Gastroesophageal sphincter (tissue), 3 donors: ENCODE measurements at regions not wholly inside any gene's neighbourhood (a gene's known extent, or its start where the extent isn't known, plus 50 kb on each side); places are given as distances from the start of the nearest gene placed in this dataset.
"Not testable (repeated sequence)": the region's sequence is repeated elsewhere in the genome, so short reads cannot be mapped to it uniquely, and the experiment has no call there.

ENCODE experiments used
- POLR2A ChIP-seq, 2 donors: fragments of 450-650 bp; IDR thresholded peaks; one replicate each; pipeline ENCODE4 v1.6.1; 2017; ENCODE audit warnings: antibody characterized with exemption in 2 of 2, mild to moderate bottlenecking in 2 of 2, moderate library complexity in 1 of 2
- POLR2AphosphoS5 ChIP-seq: sonication (generic); formaldehyde crosslinking; IDR thresholded peaks from one replicate; pipeline ENCODE4 v1.6.1; 2017; ENCODE audit warnings: antibody characterized with exemption
- TF ChIP-seq, protein P1 (sequence below), 4 experiments: fragments of 200-600 bp in 2 of 4; fragments of 450-650 bp in 2 of 4; sonication (generic) in 1 of 4; IDR thresholded peaks; one replicate each; pipeline ENCODE4 v1.5.1; 2017 to 2019; ENCODE audit warnings: antibody characterized with exemption in 4 of 4, mild to moderate bottlenecking in 2 of 4, moderate library complexity in 2 of 4

DNA sequence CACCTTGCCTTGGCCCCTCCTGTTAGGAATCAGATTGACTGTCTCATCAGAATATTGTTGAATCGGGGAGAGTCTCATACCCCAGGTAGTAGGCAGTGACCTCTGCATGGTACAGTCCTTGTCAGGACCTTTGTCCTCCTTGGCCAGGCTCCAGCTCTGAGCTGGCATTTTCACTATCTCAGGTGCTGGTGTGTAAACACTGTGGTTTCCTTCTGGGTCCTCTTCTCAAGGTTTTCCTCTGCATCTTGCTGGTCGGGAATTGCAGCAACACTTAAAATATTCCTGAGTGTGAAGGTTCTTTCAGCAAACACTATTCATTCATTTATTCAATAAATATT, 69.7 kb upstream of the TAMM41 start:
- TF ChIP-seq, protein P1, sequence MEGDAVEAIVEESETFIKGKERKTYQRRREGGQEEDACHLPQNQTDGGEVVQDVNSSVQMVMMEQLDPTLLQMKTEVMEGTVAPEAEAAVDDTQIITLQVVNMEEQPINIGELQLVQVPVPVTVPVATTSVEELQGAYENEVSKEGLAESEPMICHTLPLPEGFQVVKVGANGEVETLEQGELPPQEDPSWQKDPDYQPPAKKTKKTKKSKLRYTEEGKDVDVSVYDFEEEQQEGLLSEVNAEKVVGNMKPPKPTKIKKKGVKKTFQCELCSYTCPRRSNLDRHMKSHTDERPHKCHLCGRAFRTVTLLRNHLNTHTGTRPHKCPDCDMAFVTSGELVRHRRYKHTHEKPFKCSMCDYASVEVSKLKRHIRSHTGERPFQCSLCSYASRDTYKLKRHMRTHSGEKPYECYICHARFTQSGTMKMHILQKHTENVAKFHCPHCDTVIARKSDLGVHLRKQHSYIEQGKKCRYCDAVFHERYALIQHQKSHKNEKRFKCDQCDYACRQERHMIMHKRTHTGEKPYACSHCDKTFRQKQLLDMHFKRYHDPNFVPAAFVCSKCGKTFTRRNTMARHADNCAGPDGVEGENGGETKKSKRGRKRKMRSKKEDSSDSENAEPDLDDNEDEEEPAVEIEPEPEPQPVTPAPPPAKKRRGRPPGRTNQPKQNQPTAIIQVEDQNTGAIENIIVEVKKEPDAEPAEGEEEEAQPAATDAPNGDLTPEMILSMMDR (IDR thresholded peaks at IDR 0.05), result not testable (repeated sequence)
- not testable (repeated sequence) for TF ChIP-seq POLR2AphosphoS5; POLR2A (IDR thresholded peaks at IDR 0.05)
